Kidney epithelial cell (primary cell): ENCODE measurements at regions not wholly inside any gene's neighbourhood (a gene's known extent, or its start where the extent isn't known, plus 50 kb on each side); places are given as distances from the start of the nearest gene placed in this dataset.

Source experiments
- DNase-seq: peaks from one replicate; pipeline ENCODE4 v3.0.0-alpha.2; 2010; ENCODE audit warnings: low read depth
- H3K27me3 ChIP-seq: 2 replicates; pipeline ENCODE4 v1.6.0; 2011; ENCODE audit warnings: low read length; ENCODE audit not compliant: control insufficient read depth, insufficient read depth
- H3K36me3 ChIP-seq: 2 replicates; pipeline ENCODE4 v1.5.1; 2011; ENCODE audit warnings: low read length; ENCODE audit not compliant: control insufficient read depth, insufficient read depth
- H3K4me3 ChIP-seq: 2 replicates; pipeline ENCODE4 v1.5.1; 2011; ENCODE audit warnings: low read depth, mild to moderate bottlenecking, control low read depth, low read length
- TF ChIP-seq, protein P1 (sequence below): IDR thresholded peaks from 2 replicates; pipeline ENCODE4 v1.5.1; 2011; ENCODE audit warnings: mild to moderate bottlenecking, moderate library complexity, low read length, control low read depth, inconsistent platforms; ENCODE audit not compliant: insufficient read depth, poor library complexity, severe bottlenecking

GRCh38 chr11:8779107-8779506, 96.5 kb downstream of the RPL27A start:
- TF ChIP-seq, protein P1, sequence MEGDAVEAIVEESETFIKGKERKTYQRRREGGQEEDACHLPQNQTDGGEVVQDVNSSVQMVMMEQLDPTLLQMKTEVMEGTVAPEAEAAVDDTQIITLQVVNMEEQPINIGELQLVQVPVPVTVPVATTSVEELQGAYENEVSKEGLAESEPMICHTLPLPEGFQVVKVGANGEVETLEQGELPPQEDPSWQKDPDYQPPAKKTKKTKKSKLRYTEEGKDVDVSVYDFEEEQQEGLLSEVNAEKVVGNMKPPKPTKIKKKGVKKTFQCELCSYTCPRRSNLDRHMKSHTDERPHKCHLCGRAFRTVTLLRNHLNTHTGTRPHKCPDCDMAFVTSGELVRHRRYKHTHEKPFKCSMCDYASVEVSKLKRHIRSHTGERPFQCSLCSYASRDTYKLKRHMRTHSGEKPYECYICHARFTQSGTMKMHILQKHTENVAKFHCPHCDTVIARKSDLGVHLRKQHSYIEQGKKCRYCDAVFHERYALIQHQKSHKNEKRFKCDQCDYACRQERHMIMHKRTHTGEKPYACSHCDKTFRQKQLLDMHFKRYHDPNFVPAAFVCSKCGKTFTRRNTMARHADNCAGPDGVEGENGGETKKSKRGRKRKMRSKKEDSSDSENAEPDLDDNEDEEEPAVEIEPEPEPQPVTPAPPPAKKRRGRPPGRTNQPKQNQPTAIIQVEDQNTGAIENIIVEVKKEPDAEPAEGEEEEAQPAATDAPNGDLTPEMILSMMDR: no peak
- no peaks in the 10 kb centered on the region for H3K27me3 ChIP-seq
- no peak overlapping the region for H3K4me3 ChIP-seq
- DNase-seq: no peak
- H3K36me3 ChIP-seq: no peaks in the 10 kb centered on the region

GRCh38 chr11:8779732-8780131, 97.1 kb downstream of the RPL27A start:
- Histone ChIP-seq H3K27me3 (no peaks in the 10 kb centered on the region), H3K36me3 (no peaks in the 10 kb centered on the region), H3K4me3 (no peak overlapping the region)
- no peak for DNase-seq
- TF ChIP-seq, protein P1: no peak

DNA sequence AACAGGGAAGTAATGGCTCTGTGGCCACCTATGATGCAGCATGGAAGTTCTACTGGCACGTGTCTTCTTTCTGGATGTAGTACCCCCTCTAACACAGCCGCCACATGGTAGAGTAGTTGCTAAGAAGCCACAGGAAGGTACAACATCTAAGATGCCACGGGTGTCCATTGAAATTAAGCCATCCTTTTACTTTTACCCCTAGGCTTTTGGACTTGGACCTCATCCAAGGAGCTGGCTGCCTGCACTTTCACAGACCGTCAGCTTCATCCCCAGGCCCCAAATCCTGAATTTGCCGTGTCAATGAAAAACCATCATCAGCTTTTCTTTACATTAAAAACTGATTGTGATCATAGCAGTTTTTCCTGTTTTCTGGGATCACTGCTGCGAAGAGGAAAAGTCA, 102.4 kb downstream of the RPL27A start:
- no peak for DNase-seq
- TF ChIP-seq, protein P1: no peak
- Histone ChIP-seq H3K36me3 (no peaks in the 10 kb centered on the region), H3K4me3 (no peak overlapping the region), H3K27me3 (no peaks in the 10 kb centered on the region)

- TF ChIP-seq, protein P1: no peak
- H3K4me3 ChIP-seq: no peak overlapping the region
- H3K27me3 ChIP-seq: no peaks in the 10 kb centered on the region
- H3K36me3 ChIP-seq: no peaks in the 10 kb centered on the region
- no peak for DNase-seq
These were observed 102.9 kb downstream of the RPL27A start for GRCh38 chr11:8785457-8785856.

DNA sequence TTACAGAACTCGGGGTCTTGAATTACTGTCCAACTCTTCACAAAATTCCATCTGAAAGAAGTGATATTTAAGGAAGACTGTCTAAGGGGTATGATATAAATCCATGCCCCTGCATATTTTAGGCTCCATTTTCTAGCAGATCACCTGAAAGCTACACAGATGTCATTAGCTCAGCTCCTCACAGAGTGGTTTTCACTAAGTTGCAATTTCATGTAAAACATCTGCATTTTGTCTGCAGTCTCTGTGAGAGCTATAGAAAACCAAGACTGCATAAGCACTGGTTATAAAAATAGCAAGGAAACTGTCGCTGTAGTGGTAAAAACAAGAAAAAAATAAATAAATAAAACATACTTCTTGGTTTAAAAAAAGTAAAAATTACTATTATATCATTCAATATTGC, 103.4 kb downstream of the RPL27A start:
- DNase-seq: no peak
- H3K4me3 ChIP-seq: no peak overlapping the region
- no peaks in the 10 kb centered on the region for H3K36me3 ChIP-seq
- H3K27me3 ChIP-seq: no peaks in the 10 kb centered on the region
- TF ChIP-seq, protein P1: no peak

- Histone ChIP-seq H3K27me3 (no peaks in the 10 kb centered on the region), H3K4me3 (no peak overlapping the region), H3K36me3 (no peaks in the 10 kb centered on the region)
- TF ChIP-seq, protein P1: no peak
- no peak for DNase-seq
These were observed 104.3 kb downstream of the RPL27A start for GRCh38 chr11:8786933-8787332.
